ENCODE measurements at regions not wholly inside any gene's neighbourhood (a gene's known extent, or its start where the extent isn't known, plus 50 kb on each side); places are given as distances from the start of the nearest gene placed in this dataset.

DNA sequence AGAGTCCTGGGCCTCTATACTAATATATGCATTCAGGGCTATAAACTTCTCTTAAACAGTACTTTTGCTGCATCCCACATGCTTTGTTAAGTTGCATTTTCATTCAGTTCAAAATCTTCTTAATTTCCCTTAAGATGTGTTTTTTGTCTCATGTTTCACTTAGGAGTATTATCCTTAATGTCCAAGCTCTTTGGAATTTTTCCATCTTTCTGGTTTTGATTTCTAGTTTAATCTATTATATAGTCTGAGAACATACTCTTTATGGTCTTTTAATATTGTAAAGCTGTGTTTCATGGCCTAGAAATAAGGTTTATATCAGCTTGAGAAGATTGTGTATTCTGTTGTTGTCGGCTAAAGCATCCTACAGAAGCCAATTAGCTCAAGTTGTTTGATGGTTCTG, 1041.8 kb downstream of the PLA2G4A start:
- Histone ChIP-seq H3K36me3 (ENCODE audit: control insufficient read depth in 1 of 2, insufficient read depth in 2 of 2, low read length in 2 of 2) (no peaks in the 10 kb centered on the region), H3K4ac (ENCODE audit: low read depth, low read length) (no peak overlapping the region), H3K14ac (ENCODE audit: low read length) (no peak overlapping the region), H2AK5ac (ENCODE audit: low read length) (no peak overlapping the region), H2AFZ (ENCODE audit: insufficient read depth, low read length, poor library complexity) (no peak overlapping the region), H3K4me1 (ENCODE audit: control insufficient read depth in 1 of 2, insufficient read depth in 2 of 2, low read length in 2 of 2) (no peaks in the 10 kb centered on the region), H4K91ac (ENCODE audit: low read depth, low read length) (no peak overlapping the region), H3K4me3 (ENCODE audit: low read depth, low read length) (no peak overlapping the region), H3K4me2 (ENCODE audit: low read length) (no peak overlapping the region), H3K18ac (ENCODE audit: low read length) (no peak overlapping the region), H4K8ac (ENCODE audit: low read depth, low read length) (no peak overlapping the region), H3K79me1 (ENCODE audit: low read length) (no peaks in the 10 kb centered on the region), H3K23ac (ENCODE audit: low read length) (no peak overlapping the region), H2BK120ac (ENCODE audit: insufficient read depth, low read length, poor library complexity) (no peak overlapping the region), H3K27ac (ENCODE audit: low read depth, low read length) (no peak overlapping the region), H3K79me2 (ENCODE audit: control insufficient read depth, insufficient read depth, low read length, poor library complexity) (no peaks in the 10 kb centered on the region), H2BK5ac (ENCODE audit: low read depth, low read length, poor library complexity) (no peak overlapping the region), H4K12ac (ENCODE audit: low read depth, low read length) (no peak overlapping the region), H3K9me3 (ENCODE audit: insufficient read depth, low read depth, low read length) (no peaks in the 10 kb centered on the region), H3K9ac (ENCODE audit: low read length) (no peak overlapping the region), H3K27me3 (ENCODE audit: insufficient read depth, low read length) (no peaks in the 10 kb centered on the region), H2BK12ac (ENCODE audit: low read length) (no peak overlapping the region)
- no CpG with 5 or more reads among the region's 1 CpG for WGBS (ENCODE audit: extremely low coverage, insufficient coverage, insufficient read length)
- no peak for DNase-seq

DNA sequence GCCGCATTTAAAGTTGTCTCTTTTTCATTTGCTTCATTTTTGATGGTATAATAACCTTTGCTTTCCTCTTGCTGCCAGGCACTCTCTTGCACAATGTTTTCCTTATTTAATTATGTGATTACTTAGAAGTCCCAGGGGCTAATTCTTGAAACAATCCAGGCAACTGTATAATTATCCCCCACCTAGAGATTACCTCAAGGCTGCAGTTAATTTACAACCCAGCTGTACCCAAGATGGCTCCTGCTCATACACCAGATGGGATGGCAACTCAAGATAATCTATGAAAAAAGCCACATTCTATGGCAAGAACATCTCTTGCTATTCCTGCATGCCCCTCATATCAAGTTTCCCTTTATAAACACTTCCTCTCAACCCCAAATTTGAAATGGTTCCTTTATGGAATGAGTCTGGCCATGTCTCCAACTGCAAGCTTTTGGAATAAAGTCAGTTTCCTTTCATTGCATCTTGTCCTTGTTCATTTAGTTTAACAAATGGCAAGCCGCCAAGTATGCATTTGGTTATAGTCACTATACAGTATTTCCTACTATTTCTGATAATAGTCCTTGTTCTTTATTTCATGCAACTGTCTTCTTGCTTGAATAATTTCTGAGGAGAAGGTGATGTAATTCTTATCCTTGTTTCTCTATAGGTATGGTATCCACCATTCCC, 1042.6 kb downstream of the PLA2G4A start:
- Histone ChIP-seq H3K27me3 (ENCODE audit: insufficient read depth, low read length) (no peaks in the 10 kb centered on the region), H3K9me3 (ENCODE audit: insufficient read depth, low read depth, low read length) (no peaks in the 10 kb centered on the region), H3K18ac (ENCODE audit: low read length) (no peak overlapping the region), H3K23ac (ENCODE audit: low read length) (no peak overlapping the region), H3K36me3 (ENCODE audit: control insufficient read depth in 1 of 2, insufficient read depth in 2 of 2, low read length in 2 of 2) (no peaks in the 10 kb centered on the region), H4K91ac (ENCODE audit: low read depth, low read length) (no peak overlapping the region), H3K27ac (ENCODE audit: low read depth, low read length) (no peak overlapping the region), H3K79me1 (ENCODE audit: low read length) (no peaks in the 10 kb centered on the region), H2AK5ac (ENCODE audit: low read length) (no peak overlapping the region), H4K12ac (ENCODE audit: low read depth, low read length) (no peak overlapping the region), H3K4ac (ENCODE audit: low read depth, low read length) (no peak overlapping the region), H2BK5ac (ENCODE audit: low read depth, low read length, poor library complexity) (no peak overlapping the region), H2BK120ac (ENCODE audit: insufficient read depth, low read length, poor library complexity) (no peak overlapping the region), H2BK12ac (ENCODE audit: low read length) (no peak overlapping the region), H3K9ac (ENCODE audit: low read length) (no peak overlapping the region), H3K79me2 (ENCODE audit: control insufficient read depth, insufficient read depth, low read length, poor library complexity) (no peaks in the 10 kb centered on the region), H4K8ac (ENCODE audit: low read depth, low read length) (no peak overlapping the region), H3K14ac (ENCODE audit: low read length) (no peak overlapping the region), H3K4me3 (ENCODE audit: low read depth, low read length) (no peak overlapping the region), H3K4me1 (ENCODE audit: control insufficient read depth in 1 of 2, insufficient read depth in 2 of 2, low read length in 2 of 2) (no peaks in the 10 kb centered on the region), H3K4me2 (ENCODE audit: low read length) (no peak overlapping the region), H2AFZ (ENCODE audit: insufficient read depth, low read length, poor library complexity) (no peak overlapping the region)
- DNase-seq, result no peak
- WGBS (ENCODE audit: extremely low coverage, insufficient coverage, insufficient read length), result no CpG with 5 or more reads among the region's 2 CpGs

DNA sequence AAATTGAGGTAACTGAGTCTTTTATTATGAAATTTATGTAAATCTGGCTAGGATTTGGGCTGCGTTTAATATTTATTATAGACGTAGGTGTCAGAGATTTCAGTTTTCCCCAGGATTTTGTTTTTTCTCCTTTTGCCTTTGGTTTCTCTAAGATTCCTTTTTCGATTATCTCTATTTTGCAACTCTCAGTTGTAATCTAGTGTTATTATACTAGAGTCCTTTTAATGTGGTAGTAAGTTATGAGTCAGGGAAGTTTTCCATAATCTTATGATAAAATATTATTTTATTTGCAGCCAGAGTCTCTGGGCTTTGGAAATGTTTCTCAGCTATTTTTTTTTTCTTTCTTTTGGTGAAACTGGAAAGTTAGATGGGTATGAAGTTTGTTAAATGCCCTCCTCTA, 1043.8 kb downstream of the PLA2G4A start:
- no peak overlapping the region for H2BK5ac ChIP-seq (ENCODE audit: low read depth, low read length, poor library complexity)
- H3K4me3 ChIP-seq (ENCODE audit: low read depth, low read length), result no peak overlapping the region
- no CpG with 5 or more reads among the region's 3 CpGs for WGBS (ENCODE audit: extremely low coverage, insufficient coverage, insufficient read length)
- no peaks in the 10 kb centered on the region for H3K36me3 ChIP-seq (ENCODE audit: control insufficient read depth in 1 of 2, insufficient read depth in 2 of 2, low read length in 2 of 2)
- H3K79me1 ChIP-seq (ENCODE audit: low read length), result no peaks in the 10 kb centered on the region
- no peak overlapping the region for H2AK5ac ChIP-seq (ENCODE audit: low read length)
- H3K23ac ChIP-seq (ENCODE audit: low read length), result no peak overlapping the region
- H4K8ac ChIP-seq (ENCODE audit: low read depth, low read length), result no peak overlapping the region
- no peak overlapping the region for H3K27ac ChIP-seq (ENCODE audit: low read depth, low read length)
- no peaks in the 10 kb centered on the region for H3K4me1 ChIP-seq (ENCODE audit: control insufficient read depth in 1 of 2, insufficient read depth in 2 of 2, low read length in 2 of 2)
- H3K18ac ChIP-seq (ENCODE audit: low read length), result no peak overlapping the region
- no peak overlapping the region for H3K4ac ChIP-seq (ENCODE audit: low read depth, low read length)
- H3K9ac ChIP-seq (ENCODE audit: low read length), result no peak overlapping the region
- DNase-seq, result no peak
- no peak overlapping the region for H2BK120ac ChIP-seq (ENCODE audit: insufficient read depth, low read length, poor library complexity)
- H2AFZ ChIP-seq (ENCODE audit: insufficient read depth, low read length, poor library complexity), result no peak overlapping the region
- H3K27me3 ChIP-seq (ENCODE audit: insufficient read depth, low read length), result no peaks in the 10 kb centered on the region
- no peak overlapping the region for H3K14ac ChIP-seq (ENCODE audit: low read length)
- H3K9me3 ChIP-seq (ENCODE audit: insufficient read depth, low read depth, low read length), result no peaks in the 10 kb centered on the region
- no peak overlapping the region for H4K12ac ChIP-seq (ENCODE audit: low read depth, low read length)
- H2BK12ac ChIP-seq (ENCODE audit: low read length), result no peak overlapping the region
- H3K79me2 ChIP-seq (ENCODE audit: control insufficient read depth, insufficient read depth, low read length, poor library complexity), result no peaks in the 10 kb centered on the region
- no peak overlapping the region for H3K4me2 ChIP-seq (ENCODE audit: low read length)
- no peak overlapping the region for H4K91ac ChIP-seq (ENCODE audit: low read depth, low read length)

DNA sequence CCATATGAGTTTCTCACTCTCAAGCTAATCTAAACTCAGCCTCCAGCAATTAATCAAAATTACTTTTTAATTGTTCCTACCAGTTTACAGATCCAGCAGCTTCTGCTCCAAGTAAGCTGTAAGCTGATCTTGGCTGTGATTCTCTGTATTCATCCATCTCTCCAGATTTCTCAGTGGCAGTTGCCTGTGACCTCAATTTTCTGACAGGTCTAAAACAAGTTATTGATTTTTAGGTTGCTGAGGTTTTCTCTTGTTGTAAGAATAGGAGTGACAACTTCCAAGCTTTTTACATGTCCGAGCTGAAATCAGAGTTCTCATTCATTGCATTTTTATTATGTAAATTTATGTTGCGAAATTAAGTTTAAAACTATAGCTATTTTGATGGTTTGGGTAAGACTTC, 1044.4 kb downstream of the PLA2G4A start:
- H3K23ac ChIP-seq (ENCODE audit: low read length), result no peak overlapping the region
- no peak overlapping the region for H3K4me2 ChIP-seq (ENCODE audit: low read length)
- no peak overlapping the region for H2BK12ac ChIP-seq (ENCODE audit: low read length)
- no peak overlapping the region for H3K14ac ChIP-seq (ENCODE audit: low read length)
- H3K9ac ChIP-seq (ENCODE audit: low read length), result no peak overlapping the region
- H2BK5ac ChIP-seq (ENCODE audit: low read depth, low read length, poor library complexity), result no peak overlapping the region
- H2AK5ac ChIP-seq (ENCODE audit: low read length), result no peak overlapping the region
- no peaks in the 10 kb centered on the region for H3K79me1 ChIP-seq (ENCODE audit: low read length)
- H3K27me3 ChIP-seq (ENCODE audit: insufficient read depth, low read length), result no peaks in the 10 kb centered on the region
- no peak overlapping the region for H2BK120ac ChIP-seq (ENCODE audit: insufficient read depth, low read length, poor library complexity)
- H3K4me3 ChIP-seq (ENCODE audit: low read depth, low read length), result no peak overlapping the region
- no peaks in the 10 kb centered on the region for H3K79me2 ChIP-seq (ENCODE audit: control insufficient read depth, insufficient read depth, low read length, poor library complexity)
- H3K18ac ChIP-seq (ENCODE audit: low read length), result no peak overlapping the region
- H4K8ac ChIP-seq (ENCODE audit: low read depth, low read length), result no peak overlapping the region
- no peak for DNase-seq
- no peak overlapping the region for H2AFZ ChIP-seq (ENCODE audit: insufficient read depth, low read length, poor library complexity)
- no CpG with 5 or more reads among the region's 2 CpGs for WGBS (ENCODE audit: extremely low coverage, insufficient coverage, insufficient read length)
- H3K4me1 ChIP-seq (ENCODE audit: control insufficient read depth in 1 of 2, insufficient read depth in 2 of 2, low read length in 2 of 2), result no peaks in the 10 kb centered on the region
- no peaks in the 10 kb centered on the region for H3K36me3 ChIP-seq (ENCODE audit: control insufficient read depth in 1 of 2, insufficient read depth in 2 of 2, low read length in 2 of 2)
- no peak overlapping the region for H3K27ac ChIP-seq (ENCODE audit: low read depth, low read length)
- no peak overlapping the region for H3K4ac ChIP-seq (ENCODE audit: low read depth, low read length)
- no peak overlapping the region for H4K91ac ChIP-seq (ENCODE audit: low read depth, low read length)
- no peaks in the 10 kb centered on the region for H3K9me3 ChIP-seq (ENCODE audit: insufficient read depth, low read depth, low read length)
- H4K12ac ChIP-seq (ENCODE audit: low read depth, low read length), result no peak overlapping the region

Data from trophoblast cell (in vitro differentiated cells and primary cell).